Cardiac muscle cell (in vitro differentiated cells and primary cell): ENCODE measurements at regions not wholly inside any gene's neighbourhood (a gene's known extent, or its start where the extent isn't known, plus 50 kb on each side); places are given as distances from the start of the nearest gene placed in this dataset.
A peak's percentile ranks its signal among the peaks of the same experiment; 100 is the strongest.

Experiments
- DNase-seq, 2 donors: peaks; one replicate each; pipeline versions ENCODE4 v3.0.0 to v3.0.0-alpha.2; 2010 to 2017; ENCODE audit warnings: low read depth in 1 of 2, low spot score in 1 of 2
- H3K27ac ChIP-seq: fragments of 200-600 bp; sonication (generic); 2 replicates; pipeline ENCODE4 v1.5.1; 2016
- H3K27me3 ChIP-seq: fragments of 200-600 bp; sonication (generic); 2 replicates; pipeline ENCODE4 v1.6.0; 2016; ENCODE audit warnings: control low read depth
- H3K36me3 ChIP-seq: fragments of 200-600 bp; sonication (generic); 2 replicates; pipeline ENCODE4 v1.5.1; 2016; ENCODE audit warnings: control low read depth
- H3K4me1 ChIP-seq: fragments of 200-600 bp; sonication (generic); 2 replicates; pipeline ENCODE4 v1.8.1; 2017; ENCODE audit warnings: low read depth, mild to moderate bottlenecking, mixed run types
- H3K4me3 ChIP-seq: fragments of 200-600 bp; sonication (generic); 2 replicates; pipeline ENCODE4 v1.5.1; 2016; ENCODE audit warnings: mild to moderate bottlenecking
- H3K9me3 ChIP-seq: fragments of 200-600 bp; sonication (generic); 2 replicates; pipeline ENCODE4 v1.5.1; 2017; ENCODE audit warnings: low read depth, mild to moderate bottlenecking, control low read depth
- TF ChIP-seq, protein P1 (sequence below): IDR thresholded peaks from 2 replicates; pipeline ENCODE4 v1.5.1; 2012; ENCODE audit warnings: low read depth, mild to moderate bottlenecking, low read length

GRCh38 chr6:15872241-15873103, 209.6 kb upstream of the DTNBP1 start:
- H3K4me3 ChIP-seq = no peak overlapping the region
- no peaks in the 10 kb centered on the region for H3K27me3 ChIP-seq
- H3K4me1 ChIP-seq = no peaks in the 10 kb centered on the region
- H3K36me3 ChIP-seq = no peaks in the 10 kb centered on the region
- no peak overlapping the region for H3K27ac ChIP-seq
- TF ChIP-seq, protein P1, sequence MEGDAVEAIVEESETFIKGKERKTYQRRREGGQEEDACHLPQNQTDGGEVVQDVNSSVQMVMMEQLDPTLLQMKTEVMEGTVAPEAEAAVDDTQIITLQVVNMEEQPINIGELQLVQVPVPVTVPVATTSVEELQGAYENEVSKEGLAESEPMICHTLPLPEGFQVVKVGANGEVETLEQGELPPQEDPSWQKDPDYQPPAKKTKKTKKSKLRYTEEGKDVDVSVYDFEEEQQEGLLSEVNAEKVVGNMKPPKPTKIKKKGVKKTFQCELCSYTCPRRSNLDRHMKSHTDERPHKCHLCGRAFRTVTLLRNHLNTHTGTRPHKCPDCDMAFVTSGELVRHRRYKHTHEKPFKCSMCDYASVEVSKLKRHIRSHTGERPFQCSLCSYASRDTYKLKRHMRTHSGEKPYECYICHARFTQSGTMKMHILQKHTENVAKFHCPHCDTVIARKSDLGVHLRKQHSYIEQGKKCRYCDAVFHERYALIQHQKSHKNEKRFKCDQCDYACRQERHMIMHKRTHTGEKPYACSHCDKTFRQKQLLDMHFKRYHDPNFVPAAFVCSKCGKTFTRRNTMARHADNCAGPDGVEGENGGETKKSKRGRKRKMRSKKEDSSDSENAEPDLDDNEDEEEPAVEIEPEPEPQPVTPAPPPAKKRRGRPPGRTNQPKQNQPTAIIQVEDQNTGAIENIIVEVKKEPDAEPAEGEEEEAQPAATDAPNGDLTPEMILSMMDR = no peak
- H3K9me3 ChIP-seq = no peaks in the 10 kb centered on the region
- peak in 1 of 2 donors; percentile 79 for DNase-seq

- no peaks in the 10 kb centered on the region for H3K27me3 ChIP-seq
- TF ChIP-seq, protein P1 = no peak
- H3K4me3 ChIP-seq = no peak overlapping the region
- H3K4me1 ChIP-seq = no peaks in the 10 kb centered on the region
- H3K9me3 ChIP-seq = no peaks in the 10 kb centered on the region
- H3K36me3 ChIP-seq = no peaks in the 10 kb centered on the region
- no peak overlapping the region for H3K27ac ChIP-seq
- DNase-seq = no peak
These were observed 208.4 kb upstream of the DTNBP1 start for GRCh38 chr6:15871276-15871675.

DNA sequence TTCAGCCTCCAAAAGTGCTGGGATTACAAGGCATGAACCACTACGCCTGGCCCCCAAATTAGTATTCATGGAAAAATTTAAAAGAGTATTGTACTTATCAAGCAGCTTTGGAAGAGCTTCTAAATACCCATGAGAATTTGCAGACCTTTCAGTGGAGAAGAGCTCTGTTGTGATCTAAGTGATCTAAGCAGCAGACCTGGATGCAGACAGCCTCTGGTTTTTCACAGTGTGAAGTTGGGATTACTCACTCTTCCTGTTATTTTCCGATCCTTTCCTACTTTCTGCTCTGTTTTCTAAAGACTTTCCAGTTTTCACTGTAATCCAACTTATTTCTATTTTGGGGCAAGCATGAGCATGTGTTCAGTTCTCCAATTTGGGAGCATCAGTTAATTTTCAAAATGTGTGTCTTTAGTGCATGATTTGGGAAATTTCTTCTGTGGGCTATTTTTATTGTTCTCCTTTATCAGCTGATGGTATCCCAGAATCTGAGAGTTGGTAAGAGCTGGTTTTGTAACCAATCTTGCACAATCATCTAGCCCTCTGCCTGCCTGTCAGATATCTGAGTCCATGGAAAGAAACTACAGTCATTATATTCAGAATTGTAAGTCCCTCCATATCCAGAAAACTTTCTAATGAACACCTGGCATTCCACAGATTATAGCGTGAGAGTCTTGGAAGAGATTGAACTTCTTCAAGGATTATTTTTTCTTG, 207.7 kb upstream of the DTNBP1 start:
- no peaks in the 10 kb centered on the region for H3K9me3 ChIP-seq
- no peaks in the 10 kb centered on the region for H3K27me3 ChIP-seq
- H3K27ac ChIP-seq = no peak overlapping the region
- no peaks in the 10 kb centered on the region for H3K4me1 ChIP-seq
- H3K36me3 ChIP-seq = no peaks in the 10 kb centered on the region
- TF ChIP-seq, protein P1 = no peak
- H3K4me3 ChIP-seq = no peak overlapping the region
- DNase-seq = peak in 1 of 2 donors; percentile 65

- H3K27me3 ChIP-seq = no peaks in the 10 kb centered on the region
- H3K36me3 ChIP-seq = no peaks in the 10 kb centered on the region
- DNase-seq = no peak
- no peak overlapping the region for H3K27ac ChIP-seq
- H3K4me1 ChIP-seq = no peaks in the 10 kb centered on the region
- H3K4me3 ChIP-seq = no peak overlapping the region
- no peaks in the 10 kb centered on the region for H3K9me3 ChIP-seq
- TF ChIP-seq, protein P1 = no peak
These were observed 201.9 kb upstream of the DTNBP1 start for GRCh38 chr6:15864708-15865062.

- TF ChIP-seq, protein P1 = no peak
- no peak for DNase-seq
- Histone ChIP-seq H3K36me3 (no peaks in the 10 kb centered on the region), H3K27ac (no peak overlapping the region), H3K4me3 (no peak overlapping the region), H3K9me3 (no peaks in the 10 kb centered on the region), H3K27me3 (no peaks in the 10 kb centered on the region), H3K4me1 (no peaks in the 10 kb centered on the region)
These were observed 201.3 kb upstream of the DTNBP1 start for GRCh38 chr6:15864038-15864707.
